Breast epithelium (tissue), 4 donors: ENCODE measurements at regions not wholly inside any gene's neighbourhood (a gene's known extent, or its start where the extent isn't known, plus 50 kb on each side); places are given as distances from the start of the nearest gene placed in this dataset.
"Not testable (repeated sequence)": the region's sequence is repeated elsewhere in the genome, so short reads cannot be mapped to it uniquely, and the experiment has no call there.

Experiments used
- DNase-seq, 2 donors: peaks; one replicate each; pipeline ENCODE4 v3.0.0-alpha.2; 2019; ENCODE audit warnings: low spot score in 2 of 2
- H3K27ac ChIP-seq, 2 donors: fragments of 200-600 bp; sonication (generic) in 1 of 2; one replicate each; pipeline ENCODE4 v1.5.1; 2016 to 2019; ENCODE audit warnings: mild to moderate bottlenecking in 1 of 2
- H3K27me3 ChIP-seq, 2 donors: fragments of 200-600 bp; sonication (generic) in 1 of 2; one replicate each; pipeline versions ENCODE4 v1.5.1 to v1.6.0; 2017 to 2019; ENCODE audit warnings: control low read depth in 1 of 2, mild to moderate bottlenecking in 1 of 2
- H3K36me3 ChIP-seq: fragments of 200-600 bp; one replicate; pipeline ENCODE4 v1.5.1; 2019
- H3K4me1 ChIP-seq, 2 donors: fragments of 200-600 bp; sonication (generic); one replicate each; pipeline ENCODE4 v1.5.1; 2016 to 2019; ENCODE audit warnings: control low read depth in 1 of 2
- H3K4me3 ChIP-seq, 3 donors: fragments of 200-600 bp; sonication (generic); 1 replicate in 2 of 3; 2 replicates in 1 of 3; pipeline ENCODE4 v1.5.1; 2016 to 2019; ENCODE audit warnings: mild to moderate bottlenecking in 3 of 3, moderate library complexity in 2 of 3
- H3K9me3 ChIP-seq, 2 donors: fragments of 200-600 bp; sonication (generic) in 1 of 2; one replicate each; pipeline ENCODE4 v1.5.1; 2016 to 2019; ENCODE audit warnings: control low read depth in 1 of 2
- CTCF ChIP-seq, 3 donors: fragments of 450-650 bp; IDR thresholded peaks; one replicate each; pipeline ENCODE4 v1.5.1; 2016 to 2017; ENCODE audit warnings: antibody characterized with exemption in 3 of 3, mild to moderate bottlenecking in 3 of 3, moderate library complexity in 3 of 3
- POLR2A ChIP-seq: fragments of 450-650 bp; IDR thresholded peaks from one replicate; pipeline ENCODE4 v1.6.1; 2016; ENCODE audit warnings: antibody characterized with exemption, mild to moderate bottlenecking, moderate library complexity
- POLR2AphosphoS5 ChIP-seq, 3 donors: sonication (generic); formaldehyde crosslinking; IDR thresholded peaks; one replicate each; pipeline ENCODE4 v1.6.1; 2017; ENCODE audit warnings: antibody characterized with exemption in 3 of 3
- intact Hi-C: fragments of 100-400 bp; cut with DNase I; formaldehyde crosslinking; loops from one replicate; pipeline ENCODE4 v1.15.1; 2023; ENCODE audit warnings: low total_unique reads

- H3K4me3 ChIP-seq = no peak overlapping the region
- no peaks in the 10 kb centered on the region for H3K36me3 ChIP-seq
- TF ChIP-seq POLR2AphosphoS5 (IDR thresholded peaks at IDR 0.05) (no peak), POLR2A (no peak), CTCF (IDR thresholded peaks at IDR 0.05) (no peak)
- no peaks in the 10 kb centered on the region for H3K9me3 ChIP-seq
- intact Hi-C loops = no loop called here
- H3K27me3 ChIP-seq = no peaks in the 10 kb centered on the region
- H3K4me1 ChIP-seq = no peaks in the 10 kb centered on the region
- DNase-seq = no peak
- H3K27ac ChIP-seq = no peak overlapping the region
Observed at GRCh38 chr1:118290571-118290970, 105.5 kb upstream of the SPAG17 start.

GRCh38 chr1:118290046-118290445 lies 105.0 kb upstream of the SPAG17 start:
- TF ChIP-seq POLR2A (no peak), CTCF (IDR thresholded peaks at IDR 0.05) (no peak), POLR2AphosphoS5 (IDR thresholded peaks at IDR 0.05) (no peak)
- H3K36me3 ChIP-seq = no peaks in the 10 kb centered on the region
- DNase-seq = no peak
- H3K4me1 ChIP-seq = no peaks in the 10 kb centered on the region
- no peaks in the 10 kb centered on the region for H3K9me3 ChIP-seq
- no peak overlapping the region for H3K27ac ChIP-seq
- no peak overlapping the region for H3K4me3 ChIP-seq
- no peaks in the 10 kb centered on the region for H3K27me3 ChIP-seq
- intact Hi-C loops = no loop called here

GRCh38 chr1:118280656-118281055 lies 95.6 kb upstream of the SPAG17 start:
- intact Hi-C loops, H3K27ac ChIP-seq, H3K4me3 ChIP-seq, H3K9me3 ChIP-seq, H3K4me1 ChIP-seq, DNase-seq, H3K27me3 ChIP-seq, H3K36me3 ChIP-seq: not testable (repeated sequence)

GRCh38 chr1:118275472-118276115 lies 90.6 kb upstream of the SPAG17 start:
- no peak overlapping the region for H3K27ac ChIP-seq
- intact Hi-C loops = no loop called here
- DNase-seq = no peak
- TF ChIP-seq CTCF (IDR thresholded peaks at IDR 0.05) (no peak), POLR2AphosphoS5 (IDR thresholded peaks at IDR 0.05) (no peak), POLR2A (no peak)
- H3K36me3 ChIP-seq = no peaks in the 10 kb centered on the region
- H3K4me1 ChIP-seq = no peaks in the 10 kb centered on the region
- H3K4me3 ChIP-seq = no peak overlapping the region
- H3K9me3 ChIP-seq = no peaks in the 10 kb centered on the region
- no peaks in the 10 kb centered on the region for H3K27me3 ChIP-seq

GRCh38 chr1:118272884-118273283 lies 87.9 kb upstream of the SPAG17 start:
- no peak for TF ChIP-seq CTCF (IDR thresholded peaks at IDR 0.05)
- no peak for TF ChIP-seq POLR2AphosphoS5 (IDR thresholded peaks at IDR 0.05)
- TF ChIP-seq POLR2A = no peak

GRCh38 chr1:118271883-118272282 lies 86.9 kb upstream of the SPAG17 start:
- H3K4me1 ChIP-seq = no peaks in the 10 kb centered on the region
- TF ChIP-seq POLR2AphosphoS5 (IDR thresholded peaks at IDR 0.05) (no peak), POLR2A (no peak), CTCF (IDR thresholded peaks at IDR 0.05) (no peak)
- no peak for DNase-seq
- intact Hi-C loops = no loop called here
- no peak overlapping the region for H3K4me3 ChIP-seq
- no peaks in the 10 kb centered on the region for H3K9me3 ChIP-seq
- no peaks in the 10 kb centered on the region for H3K36me3 ChIP-seq
- H3K27me3 ChIP-seq = no peaks in the 10 kb centered on the region
- H3K27ac ChIP-seq = no peak overlapping the region

More at GRCh38 chr1:118272884-118273283, 87.9 kb upstream of the SPAG17 start:
- H3K4me1 ChIP-seq = no peaks in the 10 kb centered on the region
- DNase-seq = no peak
- intact Hi-C loops = no loop called here
- no peaks in the 10 kb centered on the region for H3K27me3 ChIP-seq
- no peaks in the 10 kb centered on the region for H3K36me3 ChIP-seq
- no peaks in the 10 kb centered on the region for H3K9me3 ChIP-seq
- no peak overlapping the region for H3K27ac ChIP-seq
- no peak overlapping the region for H3K4me3 ChIP-seq
